ENCODE measurements at regions not wholly inside any gene's neighbourhood (a gene's known extent, or its start where the extent isn't known, plus 50 kb on each side); places are given as distances from the start of the nearest gene placed in this dataset.
"Not testable (repeated sequence)": the region's sequence is repeated elsewhere in the genome, so short reads cannot be mapped to it uniquely, and the experiment has no call there.

GRCh38 chrX:9271789-9272525 is 192.9 kb upstream of the TBL1X start:
- no peak for DNase-seq

- no peak for DNase-seq
Measured at GRCh38 chrX:9273744-9274143, 191.1 kb upstream of the TBL1X start.

- DNase-seq, result no peak
Measured at GRCh38 chrX:9278475-9279233, 186.2 kb upstream of the TBL1X start.

- DNase-seq, result no peak
Measured at GRCh38 chrX:9279234-9279544, 185.7 kb upstream of the TBL1X start.

GRCh38 chrX:9280831-9281230 is 184.0 kb upstream of the TBL1X start:
- no peak for DNase-seq

GRCh38 chrX:9282325-9282724 is 182.5 kb upstream of the TBL1X start:
- DNase-seq, result no peak

GRCh38 chrX:9285342-9285771 is 179.5 kb upstream of the TBL1X start:
- DNase-seq, result no peak

- no peak for DNase-seq
Measured at GRCh38 chrX:9286234-9286633, 178.6 kb upstream of the TBL1X start.

- DNase-seq, result no peak
Measured at GRCh38 chrX:9291629-9292028, 173.2 kb upstream of the TBL1X start.

- DNase-seq, result no peak
Measured at GRCh38 chrX:9293051-9293496, 171.8 kb upstream of the TBL1X start.

- DNase-seq, result no peak
Measured at GRCh38 chrX:9293903-9294302, 171.0 kb upstream of the TBL1X start.

- DNase-seq, result no peak
Measured at GRCh38 chrX:9295551-9295950, 169.3 kb upstream of the TBL1X start.

GRCh38 chrX:9298221-9298620 is 166.6 kb upstream of the TBL1X start:
- DNase-seq, result no peak

- DNase-seq, result not testable (repeated sequence)
Measured at GRCh38 chrX:9299681-9300080, 165.2 kb upstream of the TBL1X start.

- no peak for DNase-seq
Measured at GRCh38 chrX:9301836-9302235, 163.0 kb upstream of the TBL1X start.

- DNase-seq, result no peak
Measured at GRCh38 chrX:9302381-9302780, 162.5 kb upstream of the TBL1X start.

GRCh38 chrX:9308426-9308825 is 156.4 kb upstream of the TBL1X start:
- DNase-seq, result no peak

- DNase-seq, result no peak
Measured at GRCh38 chrX:9310616-9311015, 154.2 kb upstream of the TBL1X start.

GRCh38 chrX:9311421-9312160 is 153.3 kb upstream of the TBL1X start:
- DNase-seq, result no peak

GRCh38 chrX:9312922-9313867 is 151.7 kb upstream of the TBL1X start:
- peak; percentile 48 for DNase-seq

GRCh38 chrX:9315086-9315485 is 149.8 kb upstream of the TBL1X start:
- no peak for DNase-seq

GRCh38 chrX:9316096-9316495 is 148.8 kb upstream of the TBL1X start:
- DNase-seq, result no peak

- no peak for DNase-seq
Measured at GRCh38 chrX:9317176-9317575, 147.7 kb upstream of the TBL1X start.
